Endothelial cell of umbilical vein (primary cell): ENCODE measurements at regions not wholly inside any gene's neighbourhood (a gene's known extent, or its start where the extent isn't known, plus 50 kb on each side); places are given as distances from the start of the nearest gene placed in this dataset.

Source experiments
- EZH2 ChIP-seq: IDR thresholded peaks from 2 replicates; pipeline ENCODE4 v1.6.1; 2012; ENCODE audit warnings: borderline replicate concordance, low read depth, mild to moderate bottlenecking, moderate library complexity, low read length, inconsistent platforms; ENCODE audit not compliant: severe bottlenecking
- GATA2 ChIP-seq: IDR thresholded peaks from 2 replicates; pipeline ENCODE4 v1.7.0; 2011; ENCODE audit warnings: low read depth, mild to moderate bottlenecking, moderate library complexity, mixed read lengths, low read length; ENCODE audit not compliant: insufficient read length, insufficient read depth
- POLR2A ChIP-seq: IDR thresholded peaks from 2 replicates; pipeline ENCODE4 v1.6.1; 2012; ENCODE audit warnings: low read depth, mild to moderate bottlenecking, control low read depth, low read length
- TF ChIP-seq, protein P1 (sequence below), 2 donors: IDR thresholded peaks; 1 replicate in 1 of 2; 2 replicates in 1 of 2; pipeline ENCODE4 v1.5.1; 2011; ENCODE audit warnings: low read length in 2 of 2, mild to moderate bottlenecking in 2 of 2, moderate library complexity in 2 of 2, control low read depth in 1 of 2, inconsistent platforms in 1 of 2, low read depth in 1 of 2; ENCODE audit not compliant: insufficient read depth in 1 of 2; ENCODE audit errors: extremely low read depth in 1 of 2

DNA sequence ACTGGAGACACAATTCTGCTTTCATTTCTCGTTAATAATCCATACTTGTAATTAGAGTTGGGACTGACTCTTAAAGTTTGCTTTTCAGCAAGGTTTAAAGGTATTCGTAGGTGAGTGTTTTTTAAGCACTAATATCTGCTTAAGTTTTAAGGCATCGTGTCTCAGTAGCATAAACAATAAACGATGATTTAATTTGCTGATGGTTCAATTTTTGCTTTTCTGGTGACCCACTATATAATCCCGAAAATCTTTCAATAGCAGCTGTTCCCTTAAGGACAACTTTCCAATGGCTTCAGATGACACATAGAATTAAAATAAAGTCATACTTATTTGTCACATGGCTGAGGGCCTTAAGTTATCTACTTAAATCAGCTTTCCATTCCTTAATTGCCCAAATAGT, 859.5 kb upstream of the SOX11 start:
- TF ChIP-seq, protein P1, sequence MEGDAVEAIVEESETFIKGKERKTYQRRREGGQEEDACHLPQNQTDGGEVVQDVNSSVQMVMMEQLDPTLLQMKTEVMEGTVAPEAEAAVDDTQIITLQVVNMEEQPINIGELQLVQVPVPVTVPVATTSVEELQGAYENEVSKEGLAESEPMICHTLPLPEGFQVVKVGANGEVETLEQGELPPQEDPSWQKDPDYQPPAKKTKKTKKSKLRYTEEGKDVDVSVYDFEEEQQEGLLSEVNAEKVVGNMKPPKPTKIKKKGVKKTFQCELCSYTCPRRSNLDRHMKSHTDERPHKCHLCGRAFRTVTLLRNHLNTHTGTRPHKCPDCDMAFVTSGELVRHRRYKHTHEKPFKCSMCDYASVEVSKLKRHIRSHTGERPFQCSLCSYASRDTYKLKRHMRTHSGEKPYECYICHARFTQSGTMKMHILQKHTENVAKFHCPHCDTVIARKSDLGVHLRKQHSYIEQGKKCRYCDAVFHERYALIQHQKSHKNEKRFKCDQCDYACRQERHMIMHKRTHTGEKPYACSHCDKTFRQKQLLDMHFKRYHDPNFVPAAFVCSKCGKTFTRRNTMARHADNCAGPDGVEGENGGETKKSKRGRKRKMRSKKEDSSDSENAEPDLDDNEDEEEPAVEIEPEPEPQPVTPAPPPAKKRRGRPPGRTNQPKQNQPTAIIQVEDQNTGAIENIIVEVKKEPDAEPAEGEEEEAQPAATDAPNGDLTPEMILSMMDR (IDR thresholded peaks at IDR 0.05; ENCODE audit: extremely low read depth in 1 of 2, insufficient read depth in 1 of 2, low read depth in 1 of 2, low read length in 2 of 2): no peak
- TF ChIP-seq EZH2 (no peak), POLR2A (no peak), GATA2 (no peak)
